GM12873 (cell line): ENCODE measurements at regions not wholly inside any gene's neighbourhood (a gene's known extent, or its start where the extent isn't known, plus 50 kb on each side); places are given as distances from the start of the nearest gene placed in this dataset.

Experiments used
- CTCF ChIP-seq: IDR thresholded peaks from 2 replicates; pipeline ENCODE4 v1.5.1; 2012; ENCODE audit warnings: low read depth, mild to moderate bottlenecking, moderate library complexity, low read length, control low read depth; ENCODE audit not compliant: insufficient read depth; ENCODE audit errors: missing control alignments

- TF ChIP-seq CTCF: no peak
Measured at GRCh38 chr3:69688400-69688799, 50.9 kb upstream of the MITF start.

DNA sequence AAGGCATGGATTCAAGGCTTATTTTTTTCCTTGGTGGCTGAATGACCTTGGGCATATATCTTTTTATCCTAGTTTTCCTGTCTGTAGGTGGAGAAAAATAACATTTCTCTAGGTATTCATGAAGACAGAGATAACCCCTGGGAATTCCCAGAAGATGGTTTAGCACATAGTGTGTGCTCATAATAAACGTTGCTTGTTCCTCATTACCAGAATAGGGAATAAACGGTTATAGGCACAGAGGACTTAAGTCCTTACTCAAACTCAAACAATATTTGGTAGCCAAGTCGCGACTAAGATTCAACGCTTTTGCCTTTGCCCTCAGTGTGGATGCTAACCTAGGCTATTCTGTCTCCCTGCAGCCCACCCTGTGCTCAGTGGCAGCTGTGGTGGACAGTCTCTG is 51.6 kb upstream of the MITF start:
- TF ChIP-seq CTCF: no peak

GRCh38 chr3:69686056-69686455 is 53.2 kb upstream of the MITF start:
- no peak for TF ChIP-seq CTCF

DNA sequence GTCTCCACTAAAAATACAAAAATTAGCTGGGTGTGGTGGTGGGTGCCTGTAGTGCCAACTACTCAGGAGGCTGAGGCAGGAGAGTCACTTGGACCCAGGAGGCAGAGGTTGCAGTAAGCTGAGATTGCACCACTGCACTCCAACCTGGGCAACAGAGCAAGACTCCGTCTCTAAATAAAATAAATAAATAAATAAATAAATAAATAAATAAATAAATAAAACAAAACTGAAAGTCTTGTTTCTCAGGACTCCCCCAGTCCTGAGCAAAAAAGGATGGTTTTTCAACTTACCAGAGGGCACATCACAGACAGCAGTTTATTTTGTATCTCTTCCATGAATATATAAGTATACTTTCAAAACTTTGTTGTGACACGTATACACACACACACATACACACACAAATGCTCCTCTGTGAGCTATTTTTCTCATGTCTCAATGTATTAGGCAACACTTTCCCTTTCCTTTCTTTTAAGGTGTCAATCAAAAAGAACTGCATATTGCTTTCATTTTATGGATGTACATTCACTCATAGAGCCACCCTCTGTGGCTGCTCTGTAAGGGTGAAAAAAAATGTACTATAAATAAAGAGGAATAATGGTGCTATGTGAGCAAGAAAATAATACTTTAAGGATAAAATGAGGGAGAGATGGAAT is 54.8 kb upstream of the MITF start:
- no peak for TF ChIP-seq CTCF

- no peak for TF ChIP-seq CTCF
Measured at GRCh38 chr3:69683082-69683806, 56.0 kb upstream of the MITF start.

GRCh38 chr3:69675786-69676530 is 63.3 kb upstream of the MITF start:
- TF ChIP-seq CTCF: no peak

DNA sequence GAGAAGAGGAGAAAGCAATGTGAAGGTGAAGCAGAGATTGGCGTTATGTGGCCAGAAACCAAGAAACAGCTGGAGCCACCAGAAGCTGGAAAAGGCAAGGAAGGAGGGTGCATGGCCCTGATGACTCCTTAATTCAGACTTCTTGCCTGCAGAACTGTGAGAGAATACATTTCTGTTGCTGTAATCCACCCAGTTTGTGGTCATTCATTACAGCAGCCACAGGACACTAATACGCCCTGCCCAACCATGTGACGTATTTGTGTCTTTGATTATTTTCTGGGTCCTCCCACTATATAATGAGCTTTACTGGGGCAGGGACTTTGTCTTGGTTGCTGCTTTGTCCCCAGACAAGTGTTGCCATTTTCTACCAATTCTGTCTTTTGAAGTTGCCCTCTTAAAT is 64.5 kb upstream of the MITF start:
- TF ChIP-seq CTCF: no peak
